NCI-H2029 (cell line): ENCODE measurements at regions not wholly inside any gene's neighbourhood (a gene's known extent, or its start where the extent isn't known, plus 50 kb on each side); places are given as distances from the start of the nearest gene placed in this dataset.
"Not testable (repeated sequence)": the region's sequence is repeated elsewhere in the genome, so short reads cannot be mapped to it uniquely, and the experiment has no call there.

Experiments
- DNase-seq: peaks from one replicate; lab custom pipeline; 2025; lab: John Stamatoyannopoulos, UW

DNA sequence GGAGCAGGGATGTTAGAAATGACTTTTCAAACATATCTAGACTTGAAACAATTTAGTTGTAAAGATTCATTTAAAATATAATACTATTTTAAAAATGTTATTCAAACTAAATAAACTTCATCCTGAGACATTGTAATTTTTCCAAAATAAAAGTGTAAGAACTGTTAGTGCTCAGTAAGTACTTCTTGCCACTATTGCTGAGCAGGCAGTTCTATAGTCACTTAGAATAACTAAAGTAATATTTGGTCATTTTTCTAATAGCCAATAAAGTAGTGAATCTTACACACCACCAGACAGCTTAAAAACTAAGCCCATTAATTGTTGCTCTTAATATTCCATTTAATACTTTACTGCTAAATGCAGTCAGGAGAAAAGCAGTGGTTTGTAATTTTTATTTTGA, 1120.0 kb upstream of the CDH10 start:
- DNase-seq, result no peak

DNA sequence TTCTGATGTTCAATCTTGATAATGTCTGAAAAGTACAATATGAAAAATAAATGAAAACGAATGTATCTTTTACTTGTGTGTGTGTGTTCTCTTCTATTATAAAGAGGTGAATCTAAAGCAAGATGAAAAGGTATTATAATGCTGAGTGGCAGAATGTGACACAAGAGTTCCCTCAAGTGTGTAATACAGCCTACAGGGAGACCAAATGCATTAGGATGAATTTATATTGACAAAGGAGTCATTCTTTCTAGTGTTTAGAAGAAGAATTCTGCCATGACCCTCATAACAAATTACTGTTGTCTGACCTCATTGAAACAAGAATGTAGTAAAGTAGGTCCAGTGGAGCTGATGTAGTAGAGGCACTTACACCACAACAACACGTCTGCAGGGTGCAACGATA, 1119.0 kb upstream of the CDH10 start:
- DNase-seq, result no peak

DNA sequence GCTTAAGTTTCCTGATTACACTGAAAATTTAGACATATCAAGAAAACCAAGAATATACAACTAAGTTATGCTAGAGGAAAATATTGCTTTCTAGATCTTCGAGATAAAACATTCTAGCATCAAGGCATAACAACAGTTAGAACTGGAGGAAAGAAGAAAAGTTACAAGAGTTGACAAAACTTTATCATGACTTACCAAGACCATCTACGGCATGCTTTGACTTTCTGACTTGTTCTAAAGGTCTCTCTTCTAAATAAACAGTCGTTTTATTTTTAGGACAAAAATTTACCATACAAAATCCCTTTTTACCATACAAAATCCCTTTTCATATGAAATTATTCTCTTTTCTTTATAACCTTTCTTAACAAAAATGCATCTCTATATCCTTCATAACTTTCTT, 1110.1 kb upstream of the CDH10 start:
- no peak for DNase-seq

DNA sequence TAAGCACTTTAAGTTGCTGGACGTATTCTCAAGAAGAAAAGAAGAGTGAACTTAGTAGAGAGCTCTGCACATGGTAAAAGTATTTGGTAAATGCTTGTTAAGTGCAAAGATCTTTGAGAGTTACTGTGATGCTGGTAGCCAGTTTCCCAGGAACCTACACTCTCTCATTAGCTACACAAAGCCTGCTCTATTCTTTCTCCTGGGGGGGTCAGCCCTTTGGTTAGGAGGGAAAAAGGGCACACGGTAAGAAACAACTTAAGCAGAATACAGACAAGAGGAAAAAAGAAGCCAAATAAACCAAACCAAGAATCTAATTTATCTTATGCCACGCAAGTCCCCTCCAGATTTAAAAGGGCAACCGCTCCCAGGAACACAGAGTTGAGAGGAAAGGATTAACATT, 1100.1 kb upstream of the CDH10 start:
- no peak for DNase-seq

DNA sequence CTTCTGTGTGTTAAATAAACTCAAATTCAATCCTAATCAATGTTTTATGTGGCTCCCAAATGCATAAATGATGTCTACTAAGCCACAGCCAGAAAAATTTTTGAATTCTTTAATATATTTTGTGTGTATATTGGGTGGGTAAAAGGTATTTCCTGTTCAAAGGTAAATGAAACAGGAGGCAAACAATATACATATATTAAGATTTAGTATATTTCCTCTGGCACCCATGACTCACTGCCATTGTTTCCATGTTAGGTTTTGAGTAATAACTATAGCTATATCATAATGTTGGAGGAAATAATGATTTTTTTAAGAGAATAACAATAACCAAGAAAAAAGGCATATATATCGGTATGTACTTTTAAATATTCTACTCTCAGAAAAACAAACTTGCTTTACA, 1071.9 kb upstream of the CDH10 start:
- DNase-seq, result no peak

DNA sequence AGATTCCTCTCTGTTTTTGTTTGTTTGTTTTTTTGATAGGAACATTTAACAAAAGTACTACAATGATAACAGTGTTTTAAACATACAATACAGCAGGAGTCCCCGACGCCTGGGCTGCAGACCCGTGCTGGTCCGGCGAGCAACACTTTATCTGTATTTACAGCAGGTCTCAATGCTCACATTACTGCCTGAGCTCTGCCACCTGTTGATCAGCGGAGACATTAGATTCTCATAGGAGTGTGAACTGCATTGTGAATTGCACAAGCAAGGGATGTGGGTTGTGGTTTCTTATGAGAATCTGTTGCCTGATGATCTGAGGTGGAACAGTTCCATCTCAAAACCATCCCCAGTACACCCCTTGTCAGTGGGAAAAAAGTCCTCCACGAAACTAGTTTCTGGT, 1068.5 kb upstream of the CDH10 start:
- no peak for DNase-seq

DNA sequence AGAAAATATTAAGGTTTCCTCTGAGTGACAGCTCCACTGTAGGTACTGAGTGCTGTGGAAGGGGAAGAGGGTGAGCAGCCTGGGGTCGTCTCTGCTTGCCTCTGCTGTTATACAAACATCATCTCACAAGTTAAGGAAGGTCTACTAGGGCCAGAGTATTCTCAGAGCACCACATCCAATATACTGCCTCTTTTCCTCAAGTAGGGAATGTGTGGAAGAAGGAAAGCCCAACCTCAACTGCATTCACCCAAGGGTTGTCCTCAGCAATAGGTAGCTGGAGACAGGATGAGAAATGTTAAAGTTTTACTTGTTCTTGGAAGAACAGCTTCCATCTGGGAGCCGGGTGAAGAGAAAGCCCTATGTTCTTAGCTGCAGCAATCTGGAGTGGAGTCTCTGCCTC, 1062.3 kb upstream of the CDH10 start:
- no peak for DNase-seq

DNA sequence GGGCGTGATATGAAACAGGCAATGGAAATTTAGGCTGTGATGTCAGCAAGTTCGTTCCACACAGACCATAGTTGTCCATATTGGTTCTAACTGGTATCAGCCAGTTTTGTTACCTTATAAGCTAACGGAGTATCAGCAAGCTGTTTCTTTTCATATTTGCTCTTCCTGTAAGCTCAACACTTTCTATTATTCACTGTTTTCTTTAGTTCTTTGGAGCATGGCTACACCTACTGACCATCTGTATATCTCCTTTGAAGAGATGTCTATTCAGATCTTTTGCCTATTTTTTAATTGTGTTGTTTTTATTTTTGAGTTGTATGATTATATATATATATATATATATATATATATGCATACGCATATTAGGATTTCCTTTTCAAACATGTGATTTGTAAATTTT, 1057.2 kb upstream of the CDH10 start:
- no peak for DNase-seq

DNA sequence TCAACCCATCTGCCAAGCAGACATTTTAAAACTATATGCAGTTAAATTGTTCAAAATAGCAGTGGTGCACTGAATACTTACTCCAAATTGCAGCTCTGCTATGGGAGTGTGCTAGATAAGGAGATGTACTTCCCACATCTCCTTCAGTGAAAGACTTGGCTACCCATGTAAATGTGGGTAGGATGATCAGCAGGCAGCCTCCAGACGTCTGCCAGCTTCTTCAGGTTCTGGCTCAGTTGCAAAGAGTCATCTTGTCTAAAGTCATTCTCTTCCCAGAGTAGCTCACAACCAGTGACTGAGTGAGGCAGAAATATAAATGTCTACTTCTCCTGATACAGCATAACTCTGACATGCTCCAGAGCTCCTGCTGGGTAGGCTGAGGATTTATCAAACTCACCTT, 1050.0 kb upstream of the CDH10 start:
- DNase-seq, result no peak

DNA sequence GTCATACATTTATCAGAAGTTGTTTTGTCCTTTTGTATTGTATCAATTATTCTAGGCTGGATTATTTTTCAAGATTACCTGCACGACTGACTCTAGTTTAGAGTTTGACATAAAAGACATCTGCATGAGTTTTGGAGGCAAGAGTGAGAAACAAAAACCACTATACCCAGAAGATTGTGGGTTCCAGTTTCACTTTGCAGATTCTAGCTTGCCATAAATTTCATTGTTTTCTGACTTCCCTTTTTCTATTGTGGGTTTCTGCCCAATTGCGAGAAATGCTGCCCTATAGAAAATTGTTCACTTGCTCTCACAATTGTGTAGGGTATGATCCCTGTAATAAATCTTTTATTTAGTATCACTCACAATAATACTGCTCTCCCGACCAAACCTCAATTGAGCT, 1043.4 kb upstream of the CDH10 start:
- DNase-seq, result no peak

DNA sequence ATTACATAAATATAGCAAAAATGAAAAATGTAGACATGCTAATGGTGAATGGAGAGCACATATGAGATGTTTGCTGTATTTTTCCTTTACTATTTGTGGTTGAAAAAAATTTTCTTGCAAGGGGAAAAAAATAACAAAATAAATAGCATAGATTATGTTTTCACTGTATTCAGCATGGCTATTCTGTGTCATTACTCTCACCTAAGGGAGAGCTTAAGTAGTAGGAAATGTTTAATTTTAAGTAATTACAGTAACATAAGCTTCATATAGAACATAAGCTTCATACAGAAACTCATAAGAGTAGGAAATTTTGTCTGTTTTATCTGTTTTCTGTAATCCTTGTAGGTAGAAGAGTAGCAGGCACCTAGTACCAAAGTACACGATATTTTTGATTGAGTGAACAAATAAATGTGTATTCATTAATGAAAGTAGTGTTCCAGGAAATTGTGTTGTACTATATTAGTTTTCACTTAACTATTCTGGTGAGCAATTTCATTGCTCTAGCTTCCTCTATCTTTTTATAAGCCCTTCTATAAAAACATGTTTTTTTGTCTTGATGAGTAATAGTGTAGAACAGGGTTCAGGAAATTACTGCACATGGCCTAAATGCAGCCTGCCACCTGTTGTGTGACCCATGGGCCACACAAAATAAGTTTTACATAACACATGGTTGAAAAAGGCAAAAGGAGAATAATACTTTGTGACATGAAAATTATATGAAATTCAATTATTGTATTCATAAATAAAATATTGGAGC, 1025.0 kb upstream of the CDH10 start:
- DNase-seq, result no peak

DNA sequence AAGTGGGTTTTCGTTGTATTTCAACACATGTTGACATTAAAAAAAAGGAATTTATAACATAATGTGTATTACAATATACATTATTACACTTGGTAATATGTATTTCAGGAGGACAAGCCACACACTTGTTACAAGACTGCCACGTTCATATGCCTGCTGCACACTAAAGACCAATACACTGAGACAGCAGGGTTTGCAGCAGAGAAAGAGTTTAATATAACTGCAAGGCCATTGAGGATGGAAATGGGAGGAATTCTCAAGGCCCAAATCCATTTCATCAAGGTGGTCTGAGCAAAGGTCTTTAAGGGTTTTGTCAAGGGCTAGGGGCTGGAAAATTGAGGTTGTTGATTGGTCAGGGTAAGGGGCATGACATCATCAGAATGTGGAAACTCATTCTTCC, 1017.8 kb upstream of the CDH10 start:
- no peak for DNase-seq

DNA sequence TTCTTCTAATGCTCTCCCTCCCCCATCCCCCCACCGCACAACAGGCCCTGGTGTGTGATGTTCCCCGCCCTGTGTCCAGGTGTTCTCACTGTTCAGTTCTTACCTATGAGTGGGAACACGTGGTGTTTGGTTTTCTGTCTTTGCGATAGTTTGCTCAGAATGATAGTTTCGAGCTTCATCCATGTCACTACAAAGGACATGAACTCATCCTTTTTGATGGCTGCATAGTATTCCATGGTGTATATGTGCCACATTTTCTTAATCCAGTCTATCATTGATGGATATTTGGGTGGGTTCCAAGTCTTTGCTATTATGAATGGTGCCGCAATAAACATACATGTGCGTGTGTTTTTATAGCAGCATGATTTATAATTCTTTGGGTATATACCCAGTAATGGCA, 1005.5 kb upstream of the CDH10 start:
- not testable (repeated sequence) for DNase-seq

DNA sequence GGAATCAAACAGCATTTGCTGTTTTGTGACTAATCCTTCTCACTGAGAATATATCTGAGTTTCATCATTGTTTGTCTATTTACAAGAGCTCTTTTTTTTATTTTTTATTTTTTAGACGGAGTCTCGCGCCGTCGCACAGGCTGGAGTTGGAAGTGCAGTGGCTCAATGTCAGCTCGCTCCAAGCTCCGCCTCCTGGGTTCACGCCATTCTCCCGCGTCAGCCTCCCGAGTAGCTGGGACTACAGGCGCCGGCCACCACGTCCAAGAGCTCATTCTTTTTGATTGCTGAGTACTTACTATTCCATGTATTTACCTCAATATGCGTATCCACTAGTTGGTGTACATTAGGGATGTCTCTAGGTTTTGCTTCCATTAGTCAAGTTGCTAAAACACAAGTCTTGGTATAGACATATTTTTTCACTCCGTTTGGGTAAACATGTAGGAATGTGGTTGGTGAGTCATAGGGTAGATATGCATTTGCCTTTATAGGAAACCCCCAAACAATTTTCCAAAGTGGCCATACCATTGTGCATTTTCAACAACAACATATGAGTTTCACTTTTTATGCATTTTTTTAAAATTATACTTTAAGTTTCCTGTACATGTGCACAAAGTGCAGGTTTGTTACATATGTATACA, 1005.0 kb upstream of the CDH10 start:
- no peak for DNase-seq

DNA sequence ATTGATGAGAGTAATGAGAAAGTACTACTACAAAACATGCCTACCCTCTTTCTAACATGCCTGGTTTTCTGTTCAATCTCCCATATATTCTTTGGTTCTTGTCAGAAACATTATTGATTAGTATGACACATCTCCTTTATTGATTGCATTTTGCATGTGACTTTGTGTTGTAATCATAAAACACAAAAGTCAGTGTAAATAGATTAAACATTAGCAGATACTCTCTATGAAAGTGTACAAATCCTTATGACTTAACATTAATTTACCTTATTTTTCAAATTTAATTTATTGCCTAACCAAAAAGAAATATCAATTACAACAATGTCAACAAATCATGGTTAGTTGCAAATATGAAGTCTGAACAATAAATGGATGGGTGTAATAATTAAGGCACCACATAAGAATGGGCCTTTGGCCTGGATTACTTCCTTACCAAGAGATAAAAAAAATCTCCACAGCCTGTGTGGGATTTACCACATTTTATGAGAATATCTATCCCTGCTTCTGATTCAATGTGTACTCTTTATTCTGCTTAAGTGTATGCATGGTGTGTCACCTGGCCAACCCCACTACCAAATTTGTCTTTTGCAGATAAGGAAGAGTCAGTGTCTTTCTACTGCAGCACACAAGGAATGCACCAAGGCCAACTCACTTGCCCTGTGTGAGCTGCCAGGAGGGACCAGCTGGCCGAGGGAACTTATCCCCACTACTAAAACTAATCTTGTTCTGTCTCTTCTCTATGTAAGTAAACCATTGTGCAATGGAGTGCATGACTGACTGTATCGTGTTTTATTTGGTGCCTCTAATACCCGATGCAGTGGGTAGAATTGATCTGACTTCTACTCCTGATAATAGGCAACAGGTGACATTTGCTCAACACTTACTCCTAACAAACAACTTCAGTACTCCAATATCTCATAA, 1001.9 kb upstream of the CDH10 start:
- no peak for DNase-seq

DNA sequence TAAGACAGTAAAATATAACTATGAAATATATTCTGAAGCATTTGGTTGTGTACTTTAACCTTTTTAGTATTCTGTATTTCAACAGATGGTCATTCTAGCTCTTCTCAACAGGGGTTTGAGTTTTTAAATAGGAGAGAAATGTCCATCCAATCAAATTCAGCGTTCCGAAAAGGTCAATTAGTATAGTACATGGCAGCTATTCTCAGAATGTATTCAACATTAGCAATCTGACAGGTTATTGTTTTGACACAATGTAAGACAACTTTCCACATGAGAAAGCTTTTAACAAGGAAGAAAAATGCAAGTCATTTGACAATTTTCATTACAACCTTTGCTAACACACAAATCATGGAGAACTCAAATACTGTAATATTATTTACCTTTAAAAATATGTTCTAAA, 996.3 kb upstream of the CDH10 start:
- DNase-seq, result no peak

DNA sequence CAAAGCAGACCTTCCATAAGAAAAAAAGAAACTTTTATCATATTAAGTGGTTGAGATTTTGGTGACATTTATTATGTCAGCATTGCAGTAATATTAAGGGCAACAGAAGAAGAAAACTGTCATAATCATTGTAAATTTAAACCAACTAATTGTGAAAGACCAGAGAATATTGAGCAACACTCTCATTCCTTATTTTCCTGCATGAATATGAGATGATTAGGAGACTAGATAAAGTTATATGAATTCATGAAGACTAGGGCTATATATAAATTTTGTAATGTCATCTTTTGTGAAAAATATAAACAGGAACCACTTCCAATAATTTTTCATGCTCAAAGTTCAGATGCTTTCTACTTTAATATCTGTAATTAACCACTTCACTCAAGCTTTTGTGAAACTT, 974.5 kb upstream of the CDH10 start:
- DNase-seq, result no peak

DNA sequence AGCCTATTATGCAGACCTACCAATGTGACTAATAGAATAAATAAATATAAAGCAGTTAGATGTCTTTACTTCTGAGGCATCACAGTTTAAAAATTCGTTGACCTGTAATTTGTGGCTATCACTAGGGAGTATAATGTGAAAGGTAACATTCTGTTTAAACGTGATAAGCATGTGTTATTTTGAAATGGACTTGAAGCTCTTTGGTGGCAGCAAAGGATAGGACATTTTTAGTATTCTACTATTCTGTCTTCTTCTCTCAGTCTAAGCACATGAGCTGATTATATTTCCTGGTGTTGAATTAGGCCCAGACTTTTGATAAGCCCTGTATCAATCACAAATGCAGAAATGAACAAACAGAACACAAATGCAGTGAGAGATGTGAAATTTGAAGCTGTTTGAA, 974.0 kb upstream of the CDH10 start:
- no peak for DNase-seq

DNA sequence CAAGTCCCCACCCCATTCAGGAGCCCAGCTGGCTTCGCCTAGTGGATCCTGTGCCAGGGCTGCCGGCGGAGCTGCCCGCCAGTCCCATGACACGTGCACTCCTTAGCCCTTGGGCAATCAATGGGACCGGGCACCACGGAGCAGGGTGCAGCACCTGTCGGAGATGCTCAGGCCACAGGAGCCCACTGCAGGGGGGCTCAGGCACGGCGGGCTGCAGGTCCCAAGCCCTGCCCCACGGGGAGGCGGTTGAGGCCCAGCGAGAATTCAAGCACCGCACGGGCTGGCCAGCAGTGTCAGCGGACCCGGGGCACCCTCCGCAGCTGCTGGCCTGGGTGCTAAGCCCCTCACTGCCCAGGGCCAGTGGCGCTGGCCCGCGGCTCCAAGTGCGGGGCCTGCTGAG, 969.7 kb upstream of the CDH10 start:
- DNase-seq, result no peak

DNA sequence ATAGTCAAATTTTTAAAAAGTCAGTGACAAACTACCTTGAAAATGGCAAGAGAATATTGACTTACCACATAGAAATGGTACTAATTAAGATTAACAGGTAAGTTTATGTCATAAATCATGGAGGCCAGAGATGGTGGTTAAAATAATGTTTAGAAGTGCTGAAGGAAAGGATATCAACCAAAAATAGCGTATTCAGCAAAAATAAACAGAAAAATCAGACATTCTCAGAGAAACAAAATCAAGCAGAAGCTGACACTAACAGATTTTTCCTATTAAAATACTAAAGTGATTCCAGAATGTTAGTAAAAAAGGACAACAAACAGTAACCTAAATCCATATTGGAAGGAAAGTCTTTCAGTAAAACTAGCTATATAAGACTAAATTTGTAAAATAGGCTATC, 959.9 kb upstream of the CDH10 start:
- no peak for DNase-seq

DNA sequence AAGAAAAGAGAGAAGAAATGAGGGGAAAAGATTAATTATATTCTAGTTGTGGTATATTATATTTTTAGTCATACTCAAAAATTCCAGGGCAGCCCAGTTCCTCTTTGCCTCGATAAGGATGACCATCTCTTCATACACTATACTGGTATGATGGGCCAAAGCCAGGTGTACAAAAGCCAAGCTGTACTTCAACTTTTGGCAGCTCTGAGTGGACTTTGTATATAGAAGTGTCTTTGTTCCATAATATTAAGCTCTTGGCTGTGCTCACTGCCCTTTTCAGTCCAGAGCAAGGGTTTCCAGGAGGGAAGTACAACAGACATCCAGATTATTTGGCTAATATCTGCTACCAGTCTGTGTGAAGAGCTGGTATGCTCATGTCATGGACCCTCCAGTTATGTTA, 934.3 kb upstream of the CDH10 start:
- no peak for DNase-seq

DNA sequence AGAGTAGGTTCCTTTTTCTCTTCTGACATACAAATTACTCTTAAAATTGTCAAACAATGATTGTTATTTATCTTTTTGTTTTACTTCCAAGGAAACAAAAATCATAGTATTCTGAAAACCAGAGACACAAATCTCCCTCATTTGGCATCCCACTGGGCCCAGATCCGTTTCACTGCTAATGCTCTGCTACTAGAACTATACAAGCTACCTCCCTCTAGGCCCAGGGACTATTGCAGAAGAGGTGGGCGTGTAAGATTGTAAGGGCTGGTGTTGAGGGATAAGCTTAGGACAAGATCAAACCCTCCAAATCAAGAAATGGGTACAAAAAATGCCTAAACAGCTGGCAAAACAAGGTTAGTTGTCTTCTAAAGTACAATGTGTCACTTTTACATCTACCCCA, 928.9 kb upstream of the CDH10 start:
- no peak for DNase-seq

DNA sequence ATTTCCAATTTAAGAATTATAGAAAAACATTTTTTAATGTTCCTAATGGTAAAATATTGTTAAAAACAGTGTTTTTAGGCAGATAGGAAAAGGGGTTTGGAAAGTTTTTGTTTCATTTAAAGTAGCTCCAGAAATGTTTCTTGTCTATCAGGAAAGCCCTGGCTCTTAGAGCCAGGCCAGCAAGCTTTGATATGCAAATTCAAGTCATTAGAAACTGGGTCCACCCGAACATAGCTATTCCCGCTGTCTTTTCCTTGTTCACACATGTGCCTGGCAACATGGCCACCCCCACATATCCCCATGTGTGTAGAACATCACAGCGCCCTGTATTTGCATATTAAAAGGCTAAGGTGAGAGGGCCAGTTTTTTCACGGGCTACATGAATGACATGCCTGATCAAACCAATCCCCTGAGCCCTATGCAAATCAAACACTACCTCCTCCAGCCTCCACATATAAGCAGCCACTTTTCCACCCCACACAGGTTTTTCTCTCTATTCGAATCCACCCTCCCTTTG, 925.3 kb upstream of the CDH10 start:
- no peak for DNase-seq
